Fibroblast of skin of right quadriceps (primary cell): ENCODE measurements at regions not wholly inside any gene's neighbourhood (a gene's known extent, or its start where the extent isn't known, plus 50 kb on each side); places are given as distances from the start of the nearest gene placed in this dataset.

Source experiments
- DNase-seq: peaks from one replicate; pipeline ENCODE4 v3.0.0-alpha.2; 2013

DNA sequence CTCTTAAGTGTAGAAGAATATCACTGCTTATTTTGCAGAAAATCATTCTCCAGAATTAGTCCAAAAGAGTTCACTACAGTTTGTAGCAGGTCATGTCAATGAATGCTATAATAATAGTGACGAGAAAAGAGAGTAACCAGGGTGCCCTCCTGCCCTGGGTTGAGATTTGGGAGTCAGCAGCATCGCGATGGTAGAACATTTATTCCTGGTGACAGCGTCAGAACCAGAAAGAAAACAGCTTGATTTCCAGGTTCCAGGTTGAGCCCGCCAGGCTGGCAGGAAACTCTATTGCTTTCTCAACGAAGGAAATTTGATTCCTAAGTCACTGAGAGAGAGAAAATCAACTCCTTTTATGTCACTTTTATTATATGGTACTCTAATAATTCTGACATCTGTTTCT is 550.3 kb downstream of the QKI start:
- no peak for DNase-seq

DNA sequence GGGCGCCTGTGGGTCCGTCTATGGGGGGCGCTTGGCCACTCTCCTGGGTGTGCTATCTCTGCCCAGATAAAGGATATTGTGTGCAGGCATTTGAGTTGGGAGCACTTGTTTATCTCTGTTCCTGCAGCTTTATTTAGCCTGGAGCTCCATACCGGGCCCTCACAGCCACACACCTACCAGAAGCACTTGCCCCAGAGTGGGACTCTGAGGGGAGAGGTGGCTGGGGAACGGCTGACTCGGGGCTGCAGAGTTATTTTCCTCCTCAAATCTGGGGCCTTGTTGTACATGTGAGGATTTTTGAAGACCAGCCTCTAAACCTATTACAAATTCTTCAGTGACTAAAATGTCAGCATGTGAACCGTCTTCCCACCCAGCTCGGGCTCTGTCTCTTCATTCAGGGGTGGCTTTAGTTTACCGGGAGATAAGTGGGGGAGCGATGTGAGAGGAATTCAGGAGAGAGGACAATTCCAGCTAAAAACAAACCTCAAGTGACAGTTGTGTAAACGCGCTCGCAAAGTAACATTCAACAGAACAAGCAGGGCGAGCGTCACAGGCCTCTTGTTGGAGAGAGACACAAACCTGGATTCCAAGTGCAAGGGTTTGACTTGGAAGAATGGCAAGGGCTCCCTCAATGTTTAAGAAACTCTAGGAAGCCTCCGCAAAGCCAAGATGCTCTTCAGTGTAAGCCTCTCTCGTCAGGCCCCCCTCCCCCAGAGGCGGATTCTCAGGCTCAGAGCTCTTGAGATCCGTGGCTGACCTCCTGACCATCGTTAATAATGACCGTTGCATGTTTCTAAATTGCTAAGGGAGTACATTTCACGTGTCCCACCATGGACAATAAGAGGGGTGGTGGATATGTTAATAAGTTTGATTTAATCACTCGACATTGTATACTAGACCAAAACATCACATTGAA is 548.9 kb downstream of the QKI start:
- DNase-seq: no peak

DNA sequence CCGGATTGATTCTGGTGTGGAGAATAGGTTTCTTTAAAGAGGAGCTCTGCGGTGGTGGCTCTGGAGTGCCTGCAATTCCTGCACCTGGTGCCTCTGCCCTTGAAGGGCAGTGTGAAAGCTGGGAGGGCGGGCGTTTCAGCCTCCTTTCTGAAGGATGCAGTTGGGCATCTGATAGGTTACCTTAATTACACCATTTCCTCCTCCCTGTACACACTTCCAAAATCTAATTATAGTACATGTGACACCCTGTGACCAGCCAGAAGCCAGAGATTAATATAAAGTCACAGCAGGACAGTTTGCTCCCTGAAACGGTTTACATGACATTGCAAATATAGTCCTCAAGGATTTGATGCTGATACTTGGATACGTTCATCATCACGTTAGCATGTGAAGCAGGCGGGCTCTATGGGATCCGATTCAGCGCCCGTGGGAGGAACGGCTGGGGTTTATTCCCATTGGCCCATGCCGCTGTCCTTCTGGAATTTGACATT is 548.2 kb downstream of the QKI start:
- DNase-seq: no peak

DNA sequence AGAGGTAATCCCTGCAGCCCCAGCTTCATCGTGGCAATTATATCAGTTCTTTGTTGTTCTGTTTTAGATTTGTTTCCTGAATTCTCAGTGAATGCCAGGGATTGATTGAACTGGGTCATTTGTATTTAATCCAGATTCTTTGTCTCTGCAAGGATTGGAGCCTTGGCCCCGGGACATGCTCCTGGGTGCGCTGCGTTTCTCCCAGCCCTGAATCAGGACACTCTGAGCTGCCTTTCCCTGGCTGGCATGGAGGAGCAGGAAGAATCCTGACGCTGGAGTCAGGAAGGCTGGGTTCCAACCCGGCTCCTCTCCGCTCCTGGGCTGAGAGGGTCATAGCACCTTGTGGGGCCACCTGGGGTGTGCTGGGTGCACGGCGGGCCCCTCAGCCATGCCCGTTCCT is 545.6 kb downstream of the QKI start:
- DNase-seq: no peak

DNA sequence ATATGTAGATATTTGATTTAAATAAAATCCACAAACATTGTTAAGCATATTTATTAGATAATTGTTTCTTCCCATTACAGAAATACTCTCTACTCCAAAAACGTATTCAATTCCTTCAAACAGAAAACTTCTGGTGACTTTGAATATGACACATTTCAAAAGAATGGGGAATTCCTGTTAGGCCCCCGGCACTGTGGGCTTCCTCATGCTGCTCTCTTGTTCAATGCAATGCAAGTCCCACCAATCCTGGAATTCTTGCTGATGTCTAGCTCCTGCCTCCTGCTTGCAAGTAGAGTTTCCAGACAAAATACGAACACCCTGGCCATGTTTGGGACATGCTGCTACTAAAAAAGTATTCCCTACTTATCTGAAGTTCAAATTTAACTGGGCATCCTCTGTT is 544.1 kb downstream of the QKI start:
- DNase-seq: peak; percentile 80

DNA sequence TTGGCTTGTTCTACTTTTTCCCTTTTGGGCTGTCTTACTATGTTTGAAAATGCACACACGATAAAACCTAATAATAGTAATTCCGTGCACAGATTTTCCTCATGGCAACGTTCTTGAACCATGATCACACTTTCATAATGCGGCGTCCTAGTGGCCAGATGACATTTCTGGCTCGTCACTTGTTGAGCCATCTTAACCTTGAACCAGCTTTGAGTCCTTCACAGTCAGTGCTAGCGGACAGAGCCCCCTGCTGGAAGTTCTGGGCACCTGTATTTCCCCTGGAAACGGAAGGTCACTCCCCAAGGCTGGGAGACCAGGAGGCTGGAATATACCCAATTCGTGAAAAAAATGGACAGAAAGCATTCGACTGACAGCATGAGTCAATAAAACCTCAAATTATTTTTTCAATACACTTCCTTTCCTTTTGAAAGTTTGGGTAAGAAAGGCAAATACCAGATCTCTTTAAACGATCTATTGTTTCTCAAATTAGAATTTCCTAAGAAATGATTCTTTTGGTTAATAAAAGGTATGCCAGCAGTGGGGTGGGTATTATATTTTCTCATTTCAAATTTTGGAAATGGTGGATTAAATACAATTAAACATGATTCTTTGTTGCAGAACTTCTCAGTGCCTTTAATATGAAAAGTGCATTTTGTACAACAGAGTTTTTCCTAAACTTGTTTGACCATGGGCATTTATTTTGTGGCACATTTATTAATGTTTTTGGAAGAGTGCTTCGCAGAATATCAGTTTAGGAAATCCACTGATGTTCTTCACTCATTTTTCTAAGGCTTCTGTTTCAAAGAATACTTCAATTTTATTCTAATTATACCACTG is 542.3 kb downstream of the QKI start:
- peak; percentile 67 for DNase-seq

DNA sequence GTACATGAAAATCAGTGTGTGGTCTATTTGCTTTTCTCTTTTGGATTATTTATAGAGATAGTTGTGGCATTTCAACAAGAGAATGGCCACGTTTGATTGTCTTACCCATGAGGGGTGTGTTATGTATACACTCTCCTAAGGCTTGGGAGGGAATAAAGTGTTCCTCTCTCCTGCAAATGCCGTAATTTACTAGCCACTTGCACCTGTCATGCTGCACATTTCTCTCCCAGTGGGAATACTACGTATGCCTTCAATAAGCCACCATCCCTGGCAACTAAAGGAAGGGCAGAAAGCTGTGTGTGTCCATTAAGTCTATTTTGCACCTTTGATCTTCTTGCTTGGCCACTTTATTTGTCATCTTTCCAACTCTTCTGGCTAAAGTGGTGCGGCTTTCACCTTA is 541.2 kb downstream of the QKI start:
- no peak for DNase-seq

DNA sequence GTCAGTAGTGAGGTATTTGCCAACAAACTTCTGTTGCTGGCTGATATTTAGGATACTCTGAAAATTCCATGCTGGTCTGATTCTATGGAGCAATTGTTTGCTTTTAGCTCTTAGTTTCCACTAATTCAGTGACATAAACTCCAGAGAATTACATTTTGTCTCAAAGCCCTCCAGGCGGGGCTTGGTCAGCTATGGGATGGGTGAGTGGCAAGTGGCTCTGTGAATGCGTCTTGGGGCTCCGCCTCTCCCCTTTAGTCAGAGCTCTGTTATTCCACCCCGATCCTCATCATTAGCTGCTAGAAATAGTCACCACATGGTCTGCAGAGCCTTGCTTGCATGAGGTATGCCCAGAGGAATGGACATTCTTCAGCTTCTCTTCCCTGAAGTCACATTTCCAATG is 540.6 kb downstream of the QKI start:
- peak; percentile 85 for DNase-seq

DNA sequence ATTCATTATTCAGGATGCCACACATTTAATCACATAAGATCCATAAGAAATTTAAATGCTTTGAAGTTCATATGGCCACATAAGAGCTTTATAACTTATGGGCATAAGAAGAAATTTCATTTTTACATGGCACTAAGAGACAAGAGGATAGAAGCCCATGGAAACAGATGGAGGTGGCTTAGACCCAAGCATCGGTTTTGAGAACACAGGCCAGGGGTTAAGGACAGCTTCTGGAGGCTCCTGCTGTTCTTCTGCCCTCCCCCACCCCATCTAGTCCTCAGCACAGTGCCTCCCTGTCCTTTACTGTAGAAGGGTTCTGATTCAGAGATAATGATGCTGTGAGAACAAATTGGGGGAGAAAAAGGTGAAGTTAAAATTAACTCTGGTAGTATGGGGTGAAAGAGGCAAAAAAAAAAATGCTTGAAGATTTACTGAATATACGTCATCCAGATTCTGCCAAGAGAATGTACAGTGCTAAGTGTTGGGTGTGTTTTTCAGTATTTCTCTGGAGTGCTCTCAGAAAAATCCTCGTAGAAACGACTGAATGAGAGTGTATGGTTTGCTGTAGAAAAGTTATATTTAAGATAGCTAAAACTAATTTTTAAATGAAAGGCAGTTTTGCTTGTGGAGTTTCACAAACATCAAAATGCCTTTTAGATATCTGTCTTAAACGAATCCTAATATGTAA is 539.7 kb downstream of the QKI start:
- DNase-seq: no peak

DNA sequence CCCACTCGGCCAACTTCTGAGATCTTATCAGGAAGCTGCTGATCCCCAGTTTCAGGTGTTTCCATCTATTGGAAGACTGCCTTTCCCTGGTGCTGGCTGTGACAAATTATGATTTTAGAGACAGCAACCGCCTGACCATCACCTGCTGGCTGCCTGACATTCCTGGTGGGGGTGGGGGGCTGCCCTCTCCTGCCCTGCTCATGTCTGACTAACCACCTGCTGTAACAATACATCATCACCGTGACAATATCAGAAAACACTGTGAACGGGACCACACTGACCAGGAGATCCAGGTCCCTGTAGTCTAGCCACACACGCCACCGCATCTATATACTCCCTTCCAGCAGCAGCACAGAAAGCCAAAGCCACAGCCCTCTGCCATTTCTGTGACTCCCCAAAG is 537.5 kb downstream of the QKI start:
- no peak for DNase-seq

DNA sequence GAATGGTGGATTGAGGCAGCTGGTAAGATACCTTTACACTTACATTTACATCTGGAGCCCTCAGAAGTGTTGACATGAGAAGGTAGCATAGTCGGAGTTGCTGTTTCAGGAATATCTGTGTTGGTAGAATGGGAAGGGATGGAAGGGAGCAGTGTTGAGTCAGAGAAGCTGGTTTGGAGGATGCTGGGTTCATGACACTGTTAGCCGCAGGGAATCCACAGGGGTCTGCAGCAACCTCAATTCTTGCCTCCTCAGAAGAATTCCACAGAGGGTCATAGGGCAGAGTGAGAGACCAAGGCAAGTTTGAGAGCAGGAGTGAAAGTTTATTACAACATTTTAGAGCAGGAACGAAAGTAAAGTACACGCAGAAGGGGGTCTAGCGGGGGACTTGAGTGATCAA is 536.8 kb downstream of the QKI start:
- no peak for DNase-seq

DNA sequence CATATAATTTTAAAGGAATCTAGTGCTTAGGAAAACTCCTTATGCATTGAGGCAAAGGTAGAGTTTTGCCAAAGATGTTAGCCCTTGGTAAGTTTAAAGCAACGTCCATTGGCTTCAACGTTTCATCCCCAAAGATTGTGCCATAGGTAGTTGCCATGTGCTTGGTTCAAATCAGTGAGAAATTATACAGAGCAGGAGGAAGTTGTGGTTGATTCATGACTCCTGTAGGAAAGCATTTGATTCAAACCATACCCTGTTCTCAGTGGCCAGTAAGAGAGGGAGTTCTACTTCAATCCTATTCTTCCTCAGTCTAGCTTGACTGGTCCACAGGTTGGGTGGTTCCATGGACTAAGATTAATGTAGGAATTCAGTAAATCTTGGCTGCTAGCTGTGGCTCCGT is 535.6 kb downstream of the QKI start:
- peak; percentile 42 for DNase-seq

DNA sequence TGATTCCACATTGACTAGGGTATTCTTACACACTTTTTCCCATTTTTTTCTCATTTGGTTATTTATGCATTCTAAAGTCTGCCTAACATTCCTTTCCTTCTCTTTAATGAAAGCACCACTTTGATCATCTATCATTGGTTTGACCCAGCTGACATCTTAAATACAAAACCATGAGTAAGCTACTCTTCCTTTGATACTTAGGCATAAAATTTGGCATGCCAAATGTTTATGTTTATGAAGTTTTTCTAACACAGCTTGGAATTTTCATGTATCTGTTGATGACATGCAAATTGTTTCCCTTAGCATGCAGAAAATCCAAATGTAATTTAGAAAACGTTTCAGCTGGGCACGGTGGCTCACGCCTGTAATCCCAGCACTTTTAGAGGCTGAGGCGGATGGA is 534.9 kb downstream of the QKI start:
- peak; percentile 20 for DNase-seq

DNA sequence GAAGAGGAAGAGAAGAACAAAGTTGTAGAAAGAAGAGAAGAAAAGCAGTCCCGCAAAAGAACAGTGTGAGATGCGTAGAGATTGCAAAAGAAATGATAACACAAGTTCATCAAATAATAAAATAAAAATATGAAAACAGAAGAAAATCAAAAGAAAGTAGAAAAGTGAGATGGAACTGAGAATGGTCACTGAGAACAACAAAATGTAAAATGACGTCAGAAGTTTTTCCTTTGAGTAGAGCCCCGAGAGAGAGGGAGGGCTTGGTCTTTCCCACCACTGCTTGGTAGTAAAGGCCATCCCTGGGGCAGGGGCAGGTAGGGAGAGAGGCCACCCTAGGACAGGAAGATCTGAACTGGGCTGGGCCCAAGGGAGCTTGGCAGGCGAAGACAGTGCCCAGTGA is 533.7 kb downstream of the QKI start:
- no peak for DNase-seq

DNA sequence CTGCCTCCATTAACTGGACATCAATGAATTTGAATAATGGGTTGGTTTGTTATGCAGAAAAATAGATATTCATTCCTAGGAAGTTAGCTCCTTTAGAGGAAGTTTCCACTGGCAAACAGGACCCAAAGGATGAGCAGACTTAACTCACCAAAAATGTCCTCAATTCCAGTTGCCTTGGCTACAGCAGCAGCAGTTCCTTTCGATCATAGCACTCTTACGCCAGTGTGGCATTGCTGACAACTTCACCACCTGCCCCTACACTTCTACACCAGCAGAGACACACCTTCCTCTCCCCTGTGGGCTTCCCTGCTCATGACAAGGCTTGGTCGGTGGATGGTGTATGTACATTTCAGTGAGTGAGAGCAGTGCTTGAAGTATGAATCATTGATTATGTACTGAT is 532.8 kb downstream of the QKI start:
- DNase-seq: no peak

DNA sequence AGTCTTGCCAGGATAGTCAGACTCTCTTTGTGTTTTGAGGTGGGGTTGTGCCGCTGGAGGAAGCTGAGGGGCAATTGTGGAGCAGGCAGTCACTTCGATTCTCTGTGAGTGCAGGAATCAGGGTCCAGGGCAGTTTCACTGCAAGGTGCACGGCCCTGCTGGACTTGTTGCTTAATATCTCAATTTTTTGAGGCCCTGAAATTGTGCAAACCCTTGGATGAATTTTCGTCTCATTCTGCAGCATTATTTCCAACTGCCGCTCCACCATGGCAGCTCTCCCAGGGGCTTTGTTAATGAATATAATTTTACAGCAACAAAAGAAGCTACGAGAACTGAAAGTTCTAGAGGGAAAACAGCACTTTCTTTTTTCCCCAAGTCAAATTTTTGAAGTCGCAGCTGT is 531.9 kb downstream of the QKI start:
- no peak for DNase-seq

DNA sequence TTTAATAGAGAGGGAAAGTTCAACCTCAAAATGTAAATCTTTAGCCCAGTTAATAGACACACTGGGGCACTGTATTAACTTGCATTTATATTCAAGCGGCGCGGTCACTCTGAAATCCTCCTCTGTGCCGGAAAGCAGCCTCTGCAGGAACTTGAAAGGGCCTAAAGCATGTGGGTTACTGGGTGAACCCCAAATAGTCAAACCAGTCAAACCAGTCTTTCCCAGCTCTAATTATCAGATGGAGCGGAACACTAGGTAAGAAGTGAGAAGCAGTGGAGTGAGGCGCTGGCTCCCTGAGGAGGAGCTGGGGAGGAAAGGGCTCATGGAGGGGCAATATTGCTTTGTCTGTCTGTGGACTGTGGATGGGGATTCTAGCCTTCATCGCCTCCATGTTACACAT is 531.3 kb downstream of the QKI start:
- no peak for DNase-seq

DNA sequence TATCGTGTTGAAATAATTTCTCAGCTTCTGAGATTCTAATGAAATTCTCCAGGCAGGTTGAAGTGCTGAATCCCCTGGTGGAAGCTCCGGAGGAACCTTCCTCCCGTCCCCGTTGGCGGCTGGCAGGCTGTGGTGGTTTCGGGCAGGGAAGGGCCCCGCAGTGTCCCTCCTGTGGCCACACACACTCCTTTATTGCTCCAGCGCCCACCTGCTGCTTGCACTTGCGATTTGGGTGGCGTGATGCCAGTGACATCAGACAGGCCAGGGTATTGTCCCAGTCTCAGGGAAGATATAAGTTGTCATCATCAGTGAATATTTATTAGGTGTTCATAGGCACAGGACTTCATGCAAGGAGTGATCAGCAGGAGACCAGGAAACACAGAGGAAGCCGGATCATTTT is 530.4 kb downstream of the QKI start:
- DNase-seq: no peak

DNA sequence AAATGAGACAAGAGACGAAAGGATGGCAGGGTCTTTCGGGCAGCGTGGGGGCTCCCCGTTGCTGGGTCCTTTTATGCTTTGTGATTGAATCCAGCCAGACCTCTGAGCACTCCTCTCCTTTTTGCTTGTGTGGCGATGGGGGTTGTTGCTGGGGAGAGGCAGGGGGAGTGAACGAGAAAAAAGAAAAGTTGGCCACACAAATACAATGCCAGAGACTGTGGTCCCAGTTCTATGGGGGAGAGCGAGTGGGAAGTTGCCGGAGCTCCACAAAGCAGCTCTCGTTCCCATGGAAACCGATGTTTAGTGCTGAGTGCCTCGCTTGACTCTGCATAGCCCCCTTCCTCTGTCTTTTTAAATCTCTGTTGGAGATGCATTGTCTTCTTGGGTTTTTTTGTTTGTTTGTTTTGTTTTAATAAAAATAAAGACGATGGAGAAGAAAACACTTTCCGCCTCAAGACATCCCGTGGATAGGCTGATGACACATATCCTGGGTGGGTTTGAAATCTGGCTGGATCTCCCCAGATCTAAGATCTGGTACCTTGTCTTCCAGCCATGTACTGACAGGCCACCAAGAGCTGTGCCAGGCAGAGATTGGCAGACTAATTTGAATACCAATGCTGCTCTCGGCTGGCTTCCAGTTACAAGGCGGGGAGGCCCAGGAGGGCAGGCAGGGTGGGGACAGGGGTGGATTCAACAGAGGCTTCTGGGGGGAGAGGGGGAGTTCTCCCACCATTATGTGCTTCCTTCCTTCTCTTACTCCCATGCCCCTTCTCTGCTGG is 529.3 kb downstream of the QKI start:
- peak; percentile 37 for DNase-seq

DNA sequence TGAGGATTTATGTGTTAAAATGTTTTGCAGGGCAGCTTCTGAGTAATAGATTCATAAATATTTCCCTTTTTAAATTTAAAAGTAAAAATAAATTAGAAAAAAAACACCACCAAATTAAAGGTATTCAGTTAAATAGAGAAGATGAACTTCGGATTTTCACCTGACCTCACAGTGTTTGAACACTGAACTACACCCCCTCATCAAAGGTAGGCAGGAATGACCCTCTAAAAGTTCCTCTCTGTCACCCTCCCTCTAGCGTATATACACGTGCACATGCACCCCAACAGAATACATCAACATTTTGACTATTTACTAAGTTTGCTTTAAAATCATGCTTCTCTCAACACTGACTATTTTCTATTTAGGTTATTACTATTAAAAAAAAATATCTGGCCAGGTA is 528.3 kb downstream of the QKI start:
- no peak for DNase-seq

DNA sequence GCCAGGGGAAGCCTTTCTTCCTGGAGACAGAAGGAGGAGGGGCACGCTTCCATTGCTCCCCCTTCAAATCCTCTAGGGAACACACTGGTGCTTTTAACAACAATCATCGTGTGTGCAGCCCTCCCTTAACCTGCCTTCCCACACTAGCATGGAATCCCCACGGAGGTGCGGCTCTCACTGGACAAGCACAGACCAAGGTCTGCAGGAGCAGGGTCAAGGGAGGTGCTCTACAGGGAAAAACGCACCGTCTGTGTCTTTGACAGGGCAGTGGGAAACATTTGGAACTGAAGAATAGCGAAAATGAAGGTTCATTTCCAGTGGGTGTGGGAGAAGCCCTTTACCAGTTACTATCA is 527.1 kb downstream of the QKI start:
- DNase-seq: no peak

DNA sequence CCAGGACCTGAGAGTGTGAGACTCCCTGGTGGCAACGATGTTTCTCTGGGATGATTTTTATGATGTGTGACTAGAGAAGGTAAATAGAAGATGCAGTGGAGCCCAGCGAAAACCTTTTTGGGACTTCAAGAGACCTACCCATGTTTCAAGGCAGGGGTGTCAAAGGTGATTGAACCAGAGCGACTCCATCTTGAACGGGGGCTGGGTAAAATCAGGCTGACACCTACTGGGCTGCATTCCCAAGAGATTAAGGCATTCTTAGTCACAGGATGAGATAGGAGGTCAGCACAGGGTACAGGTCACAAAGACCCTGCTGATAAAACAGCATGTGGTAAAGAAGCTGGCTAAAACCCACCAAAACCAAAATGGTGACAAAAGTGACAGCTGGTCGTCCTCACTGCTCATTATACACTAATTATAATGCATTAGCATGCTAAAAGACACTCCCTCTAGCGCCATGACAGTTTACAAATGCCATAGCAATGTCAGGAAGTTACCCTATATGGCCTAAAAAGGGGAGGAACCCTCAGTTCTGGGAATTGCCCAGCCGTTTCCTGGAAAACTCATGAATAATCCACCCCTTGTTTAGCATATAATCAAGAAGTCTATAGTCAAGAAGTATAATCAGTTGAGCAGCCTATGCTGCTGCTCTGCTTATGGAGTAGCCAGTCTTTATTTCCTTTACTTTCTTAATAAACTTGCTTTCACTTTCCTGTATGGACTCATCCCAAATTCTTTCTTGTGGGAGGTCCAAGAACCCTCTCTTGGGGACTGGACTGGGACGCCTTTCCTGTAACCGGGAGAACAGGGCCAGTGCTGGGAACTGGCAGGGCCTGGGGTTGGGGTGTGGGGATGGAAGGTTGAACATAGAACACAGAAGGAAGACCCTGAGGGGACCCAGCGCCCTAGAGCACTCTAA is 526.4 kb downstream of the QKI start:
- DNase-seq: no peak
